Activated CD4-positive, alpha-beta T cell treated with anti-CD3 and anti-CD28 coated beads, Interleukin-2, amount 10 ng/mL, durations not matched to agents 7 days and 5 days (primary cell): ENCODE measurements at regions not wholly inside any gene's neighbourhood (a gene's known extent, or its start where the extent isn't known, plus 50 kb on each side); places are given as distances from the start of the nearest gene placed in this dataset.
"Not testable (repeated sequence)": the region's sequence is repeated elsewhere in the genome, so short reads cannot be mapped to it uniquely, and the experiment has no call there.

Source experiments
- CTCF ChIA-PET: fragments of 350-600 bp; sonication (Branson Sonifier 250); formaldehyde crosslinking; loops from one replicate; lab custom pipeline; 2021; ENCODE audit warnings: antibody characterized with exemption; lab: Charles Lee
- POLR2A ChIA-PET: fragments of 350-600 bp; sonication (Branson Sonifier 250); formaldehyde crosslinking; loops from one replicate; lab custom pipeline; 2021; ENCODE audit warnings: antibody characterized with exemption; lab: Charles Lee
- DNase-seq: peaks from one replicate; pipeline ENCODE4 v3.0.0-alpha.2; 2020
- H3K27ac Mint-ChIP-seq: one replicate; pipeline ENCODE4 v1.8.0; 2021; ENCODE audit warnings: mild to moderate bottlenecking, moderate library complexity, mixed read lengths
- H3K27me3 Mint-ChIP-seq: one replicate; pipeline ENCODE4 v1.8.0; 2021; ENCODE audit warnings: mixed read lengths
- H3K36me3 Mint-ChIP-seq: one replicate; pipeline ENCODE4 v1.8.0; 2021; ENCODE audit warnings: low read depth, mixed read lengths
- H3K4me1 Mint-ChIP-seq: one replicate; pipeline ENCODE4 v1.8.0; 2021; ENCODE audit warnings: mixed read lengths
- H3K4me3 Mint-ChIP-seq: one replicate; pipeline ENCODE4 v1.8.0; 2021; ENCODE audit warnings: mild to moderate bottlenecking, moderate library complexity, mixed read lengths
- H3K9me3 Mint-ChIP-seq: one replicate; pipeline ENCODE4 v1.8.0; 2021; ENCODE audit warnings: mixed read lengths

DNA sequence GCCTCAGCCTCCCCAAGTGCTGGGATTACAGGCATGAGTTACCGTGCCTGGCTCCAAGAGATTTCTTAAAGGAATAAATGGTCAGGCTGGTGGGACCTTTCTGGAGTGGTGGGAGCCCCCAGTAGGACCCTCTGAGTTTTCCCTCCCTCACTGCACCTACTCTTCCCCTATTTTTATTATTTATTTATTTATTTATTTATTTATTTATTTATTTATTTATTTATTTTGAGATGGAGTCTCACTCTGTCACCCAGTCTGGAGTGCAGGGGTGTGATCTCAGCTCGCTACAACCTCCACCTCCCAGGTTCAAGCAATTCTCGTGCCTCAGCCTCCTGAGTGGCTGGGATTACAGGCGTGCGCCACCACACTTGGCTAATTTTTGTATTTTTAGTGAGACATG is 678.2 kb downstream of the TYW1 start:
- DNase-seq, H3K36me3 Mint-ChIP-seq, H3K4me1 Mint-ChIP-seq, H3K27ac Mint-ChIP-seq, POLR2A ChIA-PET, H3K27me3 Mint-ChIP-seq, H3K4me3 Mint-ChIP-seq: not testable (repeated sequence)
- peaks cover 43% of the 10 kb centered on the region for H3K9me3 Mint-ChIP-seq
- CTCF ChIA-PET, result interaction anchor here (0.7 kb wide), 1 partner anchor 92 kb away, joined by 6 read pairs; no protein-coding TSS in a partner anchor

DNA sequence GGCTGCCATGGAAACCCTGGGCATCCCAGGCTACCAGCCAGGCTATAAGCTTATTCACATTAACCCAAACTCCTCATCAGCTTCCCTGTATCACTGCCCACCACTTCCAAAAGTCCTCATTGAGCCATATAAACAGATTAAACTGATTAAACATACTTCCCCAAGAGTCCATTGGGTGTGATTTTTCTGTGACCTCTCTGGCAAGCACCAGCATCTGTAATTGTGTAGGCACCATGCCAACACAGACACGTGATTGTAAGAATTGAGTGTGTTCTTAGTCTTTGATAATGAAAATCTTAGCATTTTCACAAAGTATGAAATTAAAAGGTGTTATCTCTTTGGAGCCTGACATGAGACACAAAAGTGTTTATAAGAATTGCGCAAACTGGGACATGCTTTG is 679.3 kb downstream of the TYW1 start:
- Mint-ChIP-seq H3K9me3 (peaks cover 38% of the 10 kb centered on the region), H3K27ac (no peak overlapping the region), H3K4me1 (no peaks in the 10 kb centered on the region), H3K27me3 (no peaks in the 10 kb centered on the region), H3K4me3 (no peak overlapping the region), H3K36me3 (no peaks in the 10 kb centered on the region)
- ChIA-PET CTCF (interaction anchor here (1.0 kb wide), 1 partner anchor 48 kb away, joined by 3 read pairs; no protein-coding TSS in a partner anchor), POLR2A (no interaction called here)
- DNase-seq, result no peak

DNA sequence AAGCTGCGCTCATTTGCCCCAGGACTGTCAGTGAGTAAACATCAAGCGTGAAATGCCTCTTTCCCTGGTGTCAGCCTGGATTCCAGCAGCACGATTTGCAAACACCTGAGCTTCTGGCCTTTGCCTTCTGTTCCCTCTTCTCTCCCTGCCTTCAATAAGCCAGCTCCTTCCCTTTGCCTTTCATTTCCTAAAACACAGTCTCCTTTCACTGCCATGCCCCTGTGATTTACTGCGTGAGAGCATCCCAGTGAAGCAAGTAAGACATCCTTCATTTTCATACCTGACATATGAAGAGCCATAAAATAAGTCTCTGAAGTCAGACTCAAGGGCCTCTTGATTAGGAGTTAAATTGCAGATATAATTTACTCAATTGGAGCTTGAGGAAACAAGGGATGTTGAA is 681.8 kb downstream of the TYW1 start:
- no peaks in the 10 kb centered on the region for H3K4me1 Mint-ChIP-seq
- H3K36me3 Mint-ChIP-seq, result no peaks in the 10 kb centered on the region
- peaks cover 28% of the 10 kb centered on the region for H3K9me3 Mint-ChIP-seq
- H3K27me3 Mint-ChIP-seq, result no peaks in the 10 kb centered on the region
- DNase-seq, result no peak
- no peak overlapping the region for H3K27ac Mint-ChIP-seq
- no peak overlapping the region for H3K4me3 Mint-ChIP-seq
- POLR2A ChIA-PET, result no interaction called here
- CTCF ChIA-PET, result no interaction called here

DNA sequence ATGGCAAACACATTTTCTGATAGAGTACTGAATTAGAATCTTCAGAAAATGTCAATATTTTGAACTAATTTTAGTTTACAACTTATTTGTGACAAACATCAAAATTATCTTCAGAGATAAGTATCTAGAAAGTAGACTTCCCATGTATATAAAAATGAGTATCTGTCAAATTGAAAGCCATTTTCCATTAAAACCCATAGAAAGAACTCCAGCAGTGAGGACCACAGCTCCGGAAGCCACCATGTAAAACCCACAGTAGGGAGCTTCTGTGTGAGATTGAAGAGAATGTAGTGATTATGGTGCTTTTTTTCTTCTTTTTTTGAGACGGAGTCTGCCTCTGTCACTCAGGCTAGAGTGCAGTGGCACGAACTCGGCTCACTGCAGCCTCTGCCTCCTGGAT is 687.0 kb downstream of the TYW1 start:
- H3K27ac Mint-ChIP-seq, result no peak overlapping the region
- H3K4me1 Mint-ChIP-seq, result no peaks in the 10 kb centered on the region
- CTCF ChIA-PET, result no interaction called here
- POLR2A ChIA-PET, result no interaction called here
- DNase-seq, result no peak
- no peaks in the 10 kb centered on the region for H3K27me3 Mint-ChIP-seq
- peaks cover 10% of the 10 kb centered on the region for H3K9me3 Mint-ChIP-seq
- no peaks in the 10 kb centered on the region for H3K36me3 Mint-ChIP-seq
- no peak overlapping the region for H3K4me3 Mint-ChIP-seq

DNA sequence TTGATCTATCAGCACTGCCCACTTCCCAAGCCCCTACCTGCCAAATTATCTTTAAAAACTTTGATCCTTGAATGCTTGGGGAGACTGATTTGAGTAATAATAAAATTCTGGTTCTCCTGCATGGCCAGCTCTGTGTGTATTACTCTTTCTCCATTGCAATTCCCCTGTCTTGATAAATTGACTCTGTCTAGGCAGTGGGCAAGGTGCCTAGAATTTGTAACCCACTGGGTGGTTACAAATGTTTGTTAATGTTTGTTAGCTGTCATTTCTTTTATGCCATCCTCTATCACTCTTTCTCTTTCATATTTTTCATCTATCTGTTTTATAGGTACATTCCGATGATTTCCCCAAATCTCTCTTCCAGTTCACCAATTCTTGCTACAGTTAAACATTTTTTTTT is 694.1 kb downstream of the TYW1 start:
- ChIA-PET POLR2A (no interaction called here), CTCF (no interaction called here)
- H3K4me1 Mint-ChIP-seq, result no peaks in the 10 kb centered on the region
- H3K4me3 Mint-ChIP-seq, result no peak overlapping the region
- H3K9me3 Mint-ChIP-seq, result peaks cover 17% of the 10 kb centered on the region
- no peak for DNase-seq
- H3K27ac Mint-ChIP-seq, result no peak overlapping the region
- no peaks in the 10 kb centered on the region for H3K27me3 Mint-ChIP-seq
- H3K36me3 Mint-ChIP-seq, result no peaks in the 10 kb centered on the region

DNA sequence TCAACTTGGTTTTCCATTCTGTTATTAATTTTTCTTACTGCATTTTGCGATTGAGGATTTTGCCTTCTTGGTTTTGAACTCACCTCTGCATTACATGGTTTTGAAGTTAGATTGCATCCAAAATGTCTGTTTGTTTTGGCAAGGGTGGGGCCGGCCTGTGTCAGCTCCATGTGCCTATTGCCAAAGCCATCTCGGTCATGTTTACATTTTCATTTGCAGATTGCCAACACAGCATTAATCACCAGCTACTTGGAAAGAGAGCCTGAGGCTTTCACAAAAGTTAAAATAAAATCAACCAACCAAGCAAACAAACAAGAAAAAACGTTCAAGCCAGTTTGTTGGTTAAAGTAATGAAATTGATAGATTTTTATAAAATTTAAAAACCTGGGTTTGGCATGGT is 695.8 kb downstream of the TYW1 start:
- H3K27me3 Mint-ChIP-seq, result no peaks in the 10 kb centered on the region
- H3K4me3 Mint-ChIP-seq, result no peak overlapping the region
- no peak overlapping the region for H3K27ac Mint-ChIP-seq
- H3K36me3 Mint-ChIP-seq, result no peaks in the 10 kb centered on the region
- CTCF ChIA-PET, result no interaction called here
- peaks cover 22% of the 10 kb centered on the region for H3K9me3 Mint-ChIP-seq
- H3K4me1 Mint-ChIP-seq, result no peaks in the 10 kb centered on the region
- POLR2A ChIA-PET, result no interaction called here
- no peak for DNase-seq

DNA sequence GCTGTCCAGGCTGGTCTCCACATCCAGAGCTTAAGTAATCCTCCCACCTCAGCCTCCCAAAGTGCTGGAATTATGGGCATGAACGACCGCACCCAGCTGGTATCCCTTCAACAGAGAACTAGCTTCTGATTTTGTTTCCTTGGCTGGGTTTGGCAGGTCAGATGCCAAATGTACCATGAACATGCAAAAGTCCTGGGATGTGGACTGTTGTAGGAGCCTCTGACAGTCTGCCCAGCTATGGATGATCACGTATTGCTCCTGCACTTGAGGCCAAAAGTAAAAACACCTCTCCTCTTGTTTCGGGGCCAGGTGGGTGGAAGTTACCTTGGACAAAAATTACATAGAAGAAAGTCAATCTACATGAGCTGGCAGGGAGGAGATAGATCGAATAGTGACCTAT is 699.5 kb downstream of the TYW1 start:
- no peaks in the 10 kb centered on the region for H3K27me3 Mint-ChIP-seq
- no peak for DNase-seq
- no peak overlapping the region for H3K4me3 Mint-ChIP-seq
- no peaks in the 10 kb centered on the region for H3K4me1 Mint-ChIP-seq
- POLR2A ChIA-PET, result interaction anchor here (0.6 kb wide), 1 partner anchor 16 kb away, joined by 4 read pairs; no protein-coding TSS in a partner anchor
- H3K9me3 Mint-ChIP-seq, result peaks cover 28% of the 10 kb centered on the region
- no peak overlapping the region for H3K27ac Mint-ChIP-seq
- CTCF ChIA-PET, result no interaction called here
- no peaks in the 10 kb centered on the region for H3K36me3 Mint-ChIP-seq

DNA sequence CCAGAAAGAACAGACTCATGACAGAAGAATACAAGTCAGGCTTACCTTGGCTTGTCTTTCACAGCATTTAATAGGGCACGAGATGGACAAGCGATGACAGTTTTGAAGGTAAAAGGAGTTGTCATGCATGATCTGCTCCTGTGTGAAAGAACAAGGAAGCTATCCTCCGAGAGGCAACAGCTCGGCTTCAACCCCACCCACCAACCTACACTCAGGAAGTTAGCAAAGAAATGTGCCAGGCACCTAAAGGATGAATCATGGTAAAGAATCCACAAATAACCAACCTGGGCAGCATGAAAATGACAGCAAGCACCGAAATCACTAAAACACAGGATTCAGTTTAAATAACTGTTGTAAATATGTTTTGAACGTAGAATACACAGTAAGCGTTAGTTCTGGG is 700.2 kb downstream of the TYW1 start:
- H3K4me3 Mint-ChIP-seq, result no peak overlapping the region
- no peaks in the 10 kb centered on the region for H3K36me3 Mint-ChIP-seq
- no peak overlapping the region for H3K27ac Mint-ChIP-seq
- peaks cover 26% of the 10 kb centered on the region for H3K9me3 Mint-ChIP-seq
- POLR2A ChIA-PET, result no interaction called here
- H3K27me3 Mint-ChIP-seq, result no peaks in the 10 kb centered on the region
- DNase-seq, result no peak
- CTCF ChIA-PET, result no interaction called here
- H3K4me1 Mint-ChIP-seq, result no peaks in the 10 kb centered on the region

DNA sequence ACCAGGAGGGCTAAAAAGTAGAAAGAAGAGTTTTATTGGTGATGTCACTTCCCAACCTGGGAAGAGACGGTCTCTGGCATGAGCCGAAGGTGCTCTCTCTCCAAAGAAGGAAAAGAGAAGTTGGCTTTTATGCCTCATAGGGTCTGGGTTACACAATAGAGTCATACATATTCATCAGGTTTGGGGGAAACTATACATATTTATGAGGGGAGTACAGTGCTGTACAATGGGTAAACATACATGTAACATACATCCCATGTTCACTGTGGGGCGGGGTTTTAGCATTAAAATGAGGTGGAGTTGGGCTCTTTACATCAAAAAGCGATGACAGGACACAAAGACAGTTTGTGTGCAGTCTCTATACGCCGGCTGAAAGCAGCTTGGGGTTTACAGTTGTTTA is 701.7 kb downstream of the TYW1 start:
- CTCF ChIA-PET, result no interaction called here
- Mint-ChIP-seq H3K27ac (no peak overlapping the region), H3K36me3 (no peaks in the 10 kb centered on the region), H3K4me1 (no peaks in the 10 kb centered on the region), H3K27me3 (no peaks in the 10 kb centered on the region), H3K4me3 (no peak overlapping the region), H3K9me3 (peaks cover 31% of the 10 kb centered on the region)
- no peak for DNase-seq
- POLR2A ChIA-PET, result no interaction called here

DNA sequence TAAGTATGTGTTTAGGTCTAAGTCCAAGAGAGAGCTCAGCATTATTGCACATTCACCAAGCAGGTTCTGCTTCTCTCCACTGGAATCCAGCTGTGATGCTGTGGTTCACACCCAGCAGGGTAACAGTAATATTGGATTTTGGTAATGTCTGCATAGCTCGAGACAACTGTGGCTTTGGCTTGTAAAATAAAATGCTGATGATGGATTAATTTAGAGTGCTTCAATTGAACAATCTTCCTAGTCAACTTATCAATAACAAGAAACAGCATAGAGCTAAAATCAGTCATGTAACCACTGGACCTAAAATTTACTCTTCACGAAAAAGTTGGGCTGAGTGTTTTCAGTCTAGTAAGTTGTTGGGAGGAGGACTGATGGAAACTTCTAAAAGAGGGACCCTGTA is 709.2 kb downstream of the TYW1 start:
- Mint-ChIP-seq H3K9me3 (peaks cover 21% of the 10 kb centered on the region), H3K27me3 (no peaks in the 10 kb centered on the region), H3K27ac (no peak overlapping the region), H3K4me1 (no peaks in the 10 kb centered on the region), H3K36me3 (no peaks in the 10 kb centered on the region), H3K4me3 (no peak overlapping the region)
- ChIA-PET CTCF (no interaction called here), POLR2A (no interaction called here)
- no peak for DNase-seq

DNA sequence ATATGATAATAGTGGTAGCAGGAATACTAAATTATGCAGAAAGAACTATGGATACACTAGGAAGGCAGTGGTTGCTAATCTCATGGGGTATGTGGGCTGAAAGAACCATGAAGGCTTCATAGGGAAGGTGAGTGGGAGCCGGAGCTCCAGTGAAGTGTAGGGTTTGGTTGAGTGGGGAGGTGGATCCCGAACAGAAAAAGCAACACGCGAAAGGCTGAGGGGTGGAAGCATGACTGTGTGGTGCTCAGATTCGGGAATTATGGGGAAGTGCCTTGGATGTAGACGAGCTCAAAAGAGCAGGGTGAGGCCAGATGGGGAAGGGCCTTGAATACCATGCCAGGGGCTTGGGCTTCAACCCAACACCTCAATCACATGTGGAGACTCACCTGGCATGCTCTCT is 715.1 kb downstream of the TYW1 start:
- H3K36me3 Mint-ChIP-seq, result no peaks in the 10 kb centered on the region
- no peak overlapping the region for H3K27ac Mint-ChIP-seq
- no peak overlapping the region for H3K4me3 Mint-ChIP-seq
- no peak for DNase-seq
- ChIA-PET CTCF (no interaction called here), POLR2A (interaction anchor here (0.6 kb wide), 1 partner anchor 16 kb away, joined by 4 read pairs; no protein-coding TSS in a partner anchor)
- H3K4me1 Mint-ChIP-seq, result no peaks in the 10 kb centered on the region
- peaks cover 22% of the 10 kb centered on the region for H3K9me3 Mint-ChIP-seq
- H3K27me3 Mint-ChIP-seq, result no peaks in the 10 kb centered on the region

DNA sequence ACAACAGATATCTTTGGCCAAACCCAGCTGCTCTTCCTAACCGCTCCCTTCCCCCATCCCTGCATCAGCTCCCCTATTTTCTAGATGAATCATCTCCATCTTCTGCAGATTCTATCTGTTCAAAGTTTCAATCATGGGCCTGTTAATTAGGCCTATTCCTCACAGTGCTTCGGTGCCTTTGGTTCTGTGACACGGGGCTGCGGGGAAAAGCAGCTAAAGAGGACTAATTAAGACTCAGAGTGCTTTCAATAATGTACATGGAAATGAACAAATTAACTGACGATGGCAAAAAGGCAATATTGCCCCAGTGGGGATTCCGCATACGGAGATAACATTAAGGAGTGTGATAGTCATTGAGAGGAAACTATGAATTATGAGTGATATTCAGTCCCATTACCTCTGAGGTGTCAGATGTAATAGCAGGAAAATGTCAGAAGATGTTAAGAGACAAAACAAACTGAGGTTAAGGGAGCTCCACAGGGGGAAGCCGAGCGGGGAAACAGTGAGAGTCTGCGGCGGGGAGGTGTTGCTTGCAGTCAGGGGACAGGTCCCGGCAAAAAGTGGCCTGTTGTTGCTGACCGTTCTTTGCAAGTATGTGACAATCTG is 716.9 kb downstream of the TYW1 start:
- CTCF ChIA-PET, result no interaction called here
- no peak overlapping the region for H3K27ac Mint-ChIP-seq
- no peak overlapping the region for H3K4me3 Mint-ChIP-seq
- DNase-seq, result no peak
- H3K9me3 Mint-ChIP-seq, result peaks cover 31% of the 10 kb centered on the region
- no peaks in the 10 kb centered on the region for H3K27me3 Mint-ChIP-seq
- POLR2A ChIA-PET, result no interaction called here
- no peaks in the 10 kb centered on the region for H3K4me1 Mint-ChIP-seq
- no peaks in the 10 kb centered on the region for H3K36me3 Mint-ChIP-seq

DNA sequence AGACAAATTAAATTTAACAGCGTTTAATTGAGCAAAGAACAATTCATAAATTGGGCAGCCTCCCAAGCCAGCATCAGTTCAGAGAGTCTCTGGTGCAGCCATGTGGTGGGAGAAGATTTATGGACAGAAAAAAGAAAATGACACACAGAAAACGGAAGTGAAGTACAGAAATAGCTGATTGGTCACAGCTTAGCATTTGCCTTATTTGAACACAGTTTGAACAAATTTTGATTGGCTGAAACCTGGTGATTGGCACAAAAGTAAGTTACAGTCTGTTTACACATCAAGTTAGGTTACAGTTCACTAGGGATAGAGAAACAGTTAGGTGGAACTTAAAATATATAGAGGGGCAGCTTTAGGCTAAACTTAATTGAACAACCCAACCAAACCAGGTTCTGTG is 720.1 kb downstream of the TYW1 start:
- no peaks in the 10 kb centered on the region for H3K36me3 Mint-ChIP-seq
- no peaks in the 10 kb centered on the region for H3K27me3 Mint-ChIP-seq
- no peak for DNase-seq
- no peak overlapping the region for H3K4me3 Mint-ChIP-seq
- H3K9me3 Mint-ChIP-seq, result peaks cover 19% of the 10 kb centered on the region
- no peak overlapping the region for H3K27ac Mint-ChIP-seq
- ChIA-PET POLR2A (no interaction called here), CTCF (no interaction called here)
- no peaks in the 10 kb centered on the region for H3K4me1 Mint-ChIP-seq

DNA sequence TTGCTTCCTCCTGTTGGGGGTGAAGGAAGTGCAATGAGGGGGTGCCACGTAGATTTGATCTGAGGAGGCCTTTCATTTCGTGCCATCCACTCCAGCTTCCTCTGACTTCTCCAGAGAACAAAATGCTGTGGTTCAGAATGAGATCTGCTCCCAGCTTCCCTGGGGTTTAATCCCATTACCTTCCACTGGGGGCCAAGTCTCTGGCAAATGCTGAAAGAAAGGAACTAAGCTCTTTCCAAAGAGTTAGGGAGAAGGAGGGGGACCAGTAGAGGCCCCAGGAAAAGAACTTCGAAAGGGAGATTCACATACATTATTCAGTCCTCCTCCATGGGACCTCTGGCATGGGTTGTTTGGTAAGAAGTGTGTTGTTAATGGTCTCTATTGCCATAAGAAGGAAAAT is 727.0 kb downstream of the TYW1 start:
- Mint-ChIP-seq H3K36me3 (no peaks in the 10 kb centered on the region), H3K9me3 (peaks cover 7% of the 10 kb centered on the region), H3K4me1 (no peaks in the 10 kb centered on the region), H3K4me3 (no peak overlapping the region), H3K27ac (no peak overlapping the region), H3K27me3 (no peaks in the 10 kb centered on the region)
- CTCF ChIA-PET, result no interaction called here
- no peak for DNase-seq
- POLR2A ChIA-PET, result no interaction called here
